Panc1 (cell line): ENCODE measurements at regions not wholly inside any gene's neighbourhood (a gene's known extent, or its start where the extent isn't known, plus 50 kb on each side); places are given as distances from the start of the nearest gene placed in this dataset.

Experiments used
- POLR2AphosphoS5 ChIP-seq: IDR thresholded peaks from 2 replicates; pipeline ENCODE4 v1.6.1; 2012; ENCODE audit warnings: mild to moderate bottlenecking, low read depth, low read length, moderate library complexity
- SIN3A ChIP-seq: IDR thresholded peaks from 2 replicates; pipeline ENCODE4 v1.6.1; 2012; ENCODE audit warnings: low read depth, mild to moderate bottlenecking, low read length, moderate library complexity, borderline replicate concordance; ENCODE audit not compliant: insufficient read depth
- TF ChIP-seq, protein P1 (sequence below): fragments of 450-650 bp; IDR thresholded peaks from 2 replicates; pipeline ENCODE4 v1.5.1; 2017; ENCODE audit warnings: mild to moderate bottlenecking
- TF ChIP-seq, protein P2 (sequence below), 2 experiments: IDR thresholded peaks; 2 replicates each; pipeline ENCODE4 v1.6.1; 2011 to 2012; ENCODE audit warnings: low read depth in 2 of 2, control low read depth in 1 of 2, low read length in 1 of 2, mild to moderate bottlenecking in 1 of 2, moderate library complexity in 1 of 2; ENCODE audit not compliant: insufficient read depth in 1 of 2

DNA sequence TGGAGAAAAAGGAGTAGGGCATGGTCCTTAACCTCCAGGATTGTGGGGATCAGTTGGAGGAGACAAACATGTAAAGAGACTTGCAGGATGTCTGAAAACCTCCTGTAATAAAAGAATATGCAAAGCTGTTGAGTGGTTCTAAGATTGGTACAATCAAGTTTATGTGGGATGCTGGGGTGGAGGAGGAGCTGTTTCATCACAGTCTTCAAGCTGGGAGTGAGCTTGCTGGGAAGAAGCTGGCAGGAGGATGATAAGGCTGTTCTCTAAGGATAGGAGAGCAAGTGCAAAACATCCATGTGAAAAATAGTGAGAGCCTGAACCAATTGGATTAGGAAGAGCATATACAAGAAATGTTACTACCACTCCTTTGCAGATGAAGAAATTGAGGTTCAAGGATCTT is 161.9 kb upstream of the CRIM1 start:
- TF ChIP-seq POLR2AphosphoS5 (no peak), SIN3A (no peak)
- TF ChIP-seq, protein P1, sequence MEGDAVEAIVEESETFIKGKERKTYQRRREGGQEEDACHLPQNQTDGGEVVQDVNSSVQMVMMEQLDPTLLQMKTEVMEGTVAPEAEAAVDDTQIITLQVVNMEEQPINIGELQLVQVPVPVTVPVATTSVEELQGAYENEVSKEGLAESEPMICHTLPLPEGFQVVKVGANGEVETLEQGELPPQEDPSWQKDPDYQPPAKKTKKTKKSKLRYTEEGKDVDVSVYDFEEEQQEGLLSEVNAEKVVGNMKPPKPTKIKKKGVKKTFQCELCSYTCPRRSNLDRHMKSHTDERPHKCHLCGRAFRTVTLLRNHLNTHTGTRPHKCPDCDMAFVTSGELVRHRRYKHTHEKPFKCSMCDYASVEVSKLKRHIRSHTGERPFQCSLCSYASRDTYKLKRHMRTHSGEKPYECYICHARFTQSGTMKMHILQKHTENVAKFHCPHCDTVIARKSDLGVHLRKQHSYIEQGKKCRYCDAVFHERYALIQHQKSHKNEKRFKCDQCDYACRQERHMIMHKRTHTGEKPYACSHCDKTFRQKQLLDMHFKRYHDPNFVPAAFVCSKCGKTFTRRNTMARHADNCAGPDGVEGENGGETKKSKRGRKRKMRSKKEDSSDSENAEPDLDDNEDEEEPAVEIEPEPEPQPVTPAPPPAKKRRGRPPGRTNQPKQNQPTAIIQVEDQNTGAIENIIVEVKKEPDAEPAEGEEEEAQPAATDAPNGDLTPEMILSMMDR: no peak
- TF ChIP-seq, protein P2, sequence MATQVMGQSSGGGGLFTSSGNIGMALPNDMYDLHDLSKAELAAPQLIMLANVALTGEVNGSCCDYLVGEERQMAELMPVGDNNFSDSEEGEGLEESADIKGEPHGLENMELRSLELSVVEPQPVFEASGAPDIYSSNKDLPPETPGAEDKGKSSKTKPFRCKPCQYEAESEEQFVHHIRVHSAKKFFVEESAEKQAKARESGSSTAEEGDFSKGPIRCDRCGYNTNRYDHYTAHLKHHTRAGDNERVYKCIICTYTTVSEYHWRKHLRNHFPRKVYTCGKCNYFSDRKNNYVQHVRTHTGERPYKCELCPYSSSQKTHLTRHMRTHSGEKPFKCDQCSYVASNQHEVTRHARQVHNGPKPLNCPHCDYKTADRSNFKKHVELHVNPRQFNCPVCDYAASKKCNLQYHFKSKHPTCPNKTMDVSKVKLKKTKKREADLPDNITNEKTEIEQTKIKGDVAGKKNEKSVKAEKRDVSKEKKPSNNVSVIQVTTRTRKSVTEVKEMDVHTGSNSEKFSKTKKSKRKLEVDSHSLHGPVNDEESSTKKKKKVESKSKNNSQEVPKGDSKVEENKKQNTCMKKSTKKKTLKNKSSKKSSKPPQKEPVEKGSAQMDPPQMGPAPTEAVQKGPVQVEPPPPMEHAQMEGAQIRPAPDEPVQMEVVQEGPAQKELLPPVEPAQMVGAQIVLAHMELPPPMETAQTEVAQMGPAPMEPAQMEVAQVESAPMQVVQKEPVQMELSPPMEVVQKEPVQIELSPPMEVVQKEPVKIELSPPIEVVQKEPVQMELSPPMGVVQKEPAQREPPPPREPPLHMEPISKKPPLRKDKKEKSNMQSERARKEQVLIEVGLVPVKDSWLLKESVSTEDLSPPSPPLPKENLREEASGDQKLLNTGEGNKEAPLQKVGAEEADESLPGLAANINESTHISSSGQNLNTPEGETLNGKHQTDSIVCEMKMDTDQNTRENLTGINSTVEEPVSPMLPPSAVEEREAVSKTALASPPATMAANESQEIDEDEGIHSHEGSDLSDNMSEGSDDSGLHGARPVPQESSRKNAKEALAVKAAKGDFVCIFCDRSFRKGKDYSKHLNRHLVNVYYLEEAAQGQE (IDR thresholded peaks at IDR 0.05; ENCODE audit: insufficient read depth in 1 of 2, low read depth in 2 of 2, low read length in 1 of 2): no peak
